PC-9 (cell line): ENCODE measurements at regions not wholly inside any gene's neighbourhood (a gene's known extent, or its start where the extent isn't known, plus 50 kb on each side); places are given as distances from the start of the nearest gene placed in this dataset.

Source experiments
- BruUV-seq: library from RNA; stranded (reverse); fragments of 400-500 nt; replicated peaks from 2 replicates; lab custom pipeline; 2021; lab: Mats Ljungman, UMichigan
- CTCF ChIA-PET: fragments of 300-600 bp; sonication (Branson Sonifier 250); formaldehyde crosslinking; loops from one replicate; lab custom pipeline; 2022; ENCODE audit warnings: antibody characterized with exemption; lab: Charles Lee
- POLR2A ChIA-PET: fragments of 300-600 bp; sonication (Branson Sonifier 250); formaldehyde crosslinking; loops from one replicate; lab custom pipeline; 2022; ENCODE audit warnings: antibody characterized with exemption; ENCODE audit not compliant: unreplicated experiment; lab: Charles Lee
- DNase-seq, 2 experiments: peaks; one replicate each; pipeline versions ENCODE4 v3.0.0 to v3.0.0-alpha.2; 2015 to 2022; ENCODE audit warnings: mixed read lengths in 1 of 2
- H2AFZ ChIP-seq: fragments of 200-600 bp; sonication (generic); 2 replicates; pipeline ENCODE4 v1.8.1; 2017; ENCODE audit warnings: antibody characterized with exemption
- H3F3A ChIP-seq: fragments of 200-600 bp; sonication (generic); 2 replicates; pipeline ENCODE4 v1.8.1; 2017; ENCODE audit warnings: antibody characterized with exemption, mild to moderate bottlenecking, low read depth; ENCODE audit not compliant: insufficient read depth
- H3K27ac ChIP-seq: fragments of 200-600 bp; sonication (generic); 2 replicates; pipeline ENCODE4 v1.6.1; 2016; ENCODE audit warnings: mixed run types
- H3K27me3 ChIP-seq: fragments of 200-600 bp; sonication (generic); 2 replicates; pipeline ENCODE4 v1.6.1; 2016; ENCODE audit warnings: low read depth, mixed run types; ENCODE audit not compliant: insufficient read depth
- H3K36me3 ChIP-seq: fragments of 200-600 bp; sonication (generic); 2 replicates; pipeline ENCODE4 v1.6.1; 2016; ENCODE audit warnings: low read depth, mixed run types
- H3K4me1 ChIP-seq: fragments of 200-600 bp; sonication (generic); replicated peaks from 2 replicates; pipeline ENCODE4 v1.6.1; 2016; ENCODE audit warnings: mixed run types; ENCODE audit not compliant: insufficient read depth
- H3K4me2 ChIP-seq: fragments of 200-600 bp; sonication (generic); 2 replicates; pipeline ENCODE4 v1.6.1; 2017; ENCODE audit warnings: mixed run types
- H3K4me3 ChIP-seq: fragments of 200-600 bp; sonication (generic); 2 replicates; pipeline ENCODE4 v1.6.1; 2016; ENCODE audit warnings: mixed run types
- H3K79me2 ChIP-seq: fragments of 200-600 bp; sonication (generic); 2 replicates; pipeline ENCODE4 v1.6.1; 2017; ENCODE audit warnings: low read depth, mixed run types
- H3K9me2 ChIP-seq: fragments of 200-600 bp; sonication (generic); 2 replicates; pipeline ENCODE4 v1.8.1; 2017; ENCODE audit warnings: mild to moderate bottlenecking; ENCODE audit not compliant: insufficient read depth
- H3K9me3 ChIP-seq: fragments of 200-600 bp; sonication (generic); 2 replicates; pipeline ENCODE4 v1.8.1; 2016; ENCODE audit warnings: low read depth; ENCODE audit not compliant: insufficient read depth
- H4K20me1 ChIP-seq: fragments of 200-600 bp; sonication (generic); 2 replicates; pipeline ENCODE4 v1.8.1; 2017; ENCODE audit not compliant: insufficient read depth
- CTCF ChIP-seq: fragments of 200-600 bp; sonication (generic); conservative IDR thresholded peaks from 2 replicates; pipeline ENCODE4 v1.6.1; 2017; ENCODE audit warnings: mixed run types, antibody characterized with exemption, mild to moderate bottlenecking, moderate library complexity
- EZH2 ChIP-seq: fragments of 200-600 bp; sonication (generic); IDR thresholded peaks from 2 replicates; pipeline ENCODE4 v1.8.0; 2017; ENCODE audit warnings: antibody characterized with exemption, low read depth
- intact Hi-C: fragments of 100-400 bp; cut with micrococcal nuclease; formaldehyde crosslinking; loops from one replicate; pipeline ENCODE4 v1.10.0; 2022; ENCODE audit not compliant: unreplicated experiment

- Histone ChIP-seq H3K9me3 (no peaks in the 10 kb centered on the region), H3K27me3 (peaks cover 65% of the 10 kb centered on the region), H3K9me2 (no peaks in the 10 kb centered on the region), H3K4me1 (no peaks in the 10 kb centered on the region), H3K36me3 (no peaks in the 10 kb centered on the region), H3F3A (no peaks in the 10 kb centered on the region), H4K20me1 (no peaks in the 10 kb centered on the region), H3K27ac (no peak overlapping the region), H2AFZ (no peak overlapping the region), H3K4me2 (no peak overlapping the region), H3K4me3 (no peak overlapping the region), H3K79me2 (no peaks in the 10 kb centered on the region)
- no peak for DNase-seq
- no peak for TF ChIP-seq EZH2
- BruUV-seq: no TSS peak
- ChIA-PET POLR2A (no interaction called here), CTCF (no interaction called here)
- intact Hi-C loops: no loop called here
Measured at GRCh38 chr5:6321078-6321477, 57.3 kb downstream of the MED10 start.

- ChIA-PET CTCF (no interaction called here), POLR2A (no interaction called here)
- H4K20me1 ChIP-seq: no peaks in the 10 kb centered on the region
- no peaks in the 10 kb centered on the region for H3K36me3 ChIP-seq
- H2AFZ ChIP-seq: no peak overlapping the region
- H3K4me3 ChIP-seq: no peak overlapping the region
- H3K79me2 ChIP-seq: no peaks in the 10 kb centered on the region
- DNase-seq: no peak
- H3F3A ChIP-seq: no peaks in the 10 kb centered on the region
- no peaks in the 10 kb centered on the region for H3K9me3 ChIP-seq
- H3K4me1 ChIP-seq: no peaks in the 10 kb centered on the region
- peaks cover 65% of the 10 kb centered on the region for H3K27me3 ChIP-seq
- no peaks in the 10 kb centered on the region for H3K9me2 ChIP-seq
- BruUV-seq: no TSS peak
- H3K4me2 ChIP-seq: no peak overlapping the region
- intact Hi-C loops: no loop called here
- TF ChIP-seq CTCF: no peak
- TF ChIP-seq EZH2: no peak
- no peak overlapping the region for H3K27ac ChIP-seq
Measured at GRCh38 chr5:6319116-6319515, 59.2 kb downstream of the MED10 start.

- ChIA-PET CTCF (no interaction called here), POLR2A (no interaction called here)
- no peak overlapping the region for H2AFZ ChIP-seq
- no peak overlapping the region for H3K4me3 ChIP-seq
- no peaks in the 10 kb centered on the region for H3F3A ChIP-seq
- intact Hi-C loops: no loop called here
- no peaks in the 10 kb centered on the region for H3K9me3 ChIP-seq
- no peaks in the 10 kb centered on the region for H4K20me1 ChIP-seq
- peaks cover 68% of the 10 kb centered on the region for H3K27me3 ChIP-seq
- DNase-seq: no peak
- no peaks in the 10 kb centered on the region for H3K36me3 ChIP-seq
- no peaks in the 10 kb centered on the region for H3K9me2 ChIP-seq
- H3K27ac ChIP-seq: no peak overlapping the region
- TF ChIP-seq CTCF (no peak), EZH2 (no peak)
- H3K4me2 ChIP-seq: no peak overlapping the region
- no TSS peak for BruUV-seq
- no peaks in the 10 kb centered on the region for H3K79me2 ChIP-seq
- no peaks in the 10 kb centered on the region for H3K4me1 ChIP-seq
Measured at GRCh38 chr5:6317116-6317798, 61.1 kb downstream of the MED10 start.

- Histone ChIP-seq H4K20me1 (no peaks in the 10 kb centered on the region), H3K4me3 (no peak overlapping the region), H3K79me2 (no peaks in the 10 kb centered on the region), H3K36me3 (no peaks in the 10 kb centered on the region), H3K4me1 (no peaks in the 10 kb centered on the region), H3K9me2 (no peaks in the 10 kb centered on the region), H3F3A (no peaks in the 10 kb centered on the region), H2AFZ (no peak overlapping the region), H3K4me2 (no peak overlapping the region), H3K9me3 (no peaks in the 10 kb centered on the region), H3K27me3 (peaks cover 82% of the 10 kb centered on the region), H3K27ac (no peak overlapping the region)
- no peak for TF ChIP-seq CTCF
- no peak for DNase-seq
- CTCF ChIA-PET: no interaction called here
- POLR2A ChIA-PET: no interaction called here
- intact Hi-C loops: no loop called here
- BruUV-seq: no TSS peak
Measured at GRCh38 chr5:6315580-6315979, 62.8 kb downstream of the MED10 start.
